Transverse colon (tissue), 3 donors: ENCODE measurements at regions not wholly inside any gene's neighbourhood (a gene's known extent, or its start where the extent isn't known, plus 50 kb on each side); places are given as distances from the start of the nearest gene placed in this dataset.

Experiments
- POLR2A ChIP-seq: fragments of 450-650 bp; IDR thresholded peaks from one replicate; pipeline ENCODE4 v1.6.1; 2016; ENCODE audit warnings: antibody characterized with exemption, mild to moderate bottlenecking, moderate library complexity
- TF ChIP-seq, protein P1 (sequence below), 5 experiments: fragments of 200-600 bp in 3 of 5; fragments of 450-650 bp in 2 of 5; sonication (generic) in 3 of 5; IDR thresholded peaks; 1 replicate in 2 of 5; 2 replicates in 3 of 5; pipeline ENCODE4 v1.5.1; 2016 to 2017; ENCODE audit warnings: antibody characterized with exemption in 5 of 5, inconsistent platforms in 3 of 5, mild to moderate bottlenecking in 2 of 5, moderate library complexity in 1 of 5

- TF ChIP-seq, protein P1, sequence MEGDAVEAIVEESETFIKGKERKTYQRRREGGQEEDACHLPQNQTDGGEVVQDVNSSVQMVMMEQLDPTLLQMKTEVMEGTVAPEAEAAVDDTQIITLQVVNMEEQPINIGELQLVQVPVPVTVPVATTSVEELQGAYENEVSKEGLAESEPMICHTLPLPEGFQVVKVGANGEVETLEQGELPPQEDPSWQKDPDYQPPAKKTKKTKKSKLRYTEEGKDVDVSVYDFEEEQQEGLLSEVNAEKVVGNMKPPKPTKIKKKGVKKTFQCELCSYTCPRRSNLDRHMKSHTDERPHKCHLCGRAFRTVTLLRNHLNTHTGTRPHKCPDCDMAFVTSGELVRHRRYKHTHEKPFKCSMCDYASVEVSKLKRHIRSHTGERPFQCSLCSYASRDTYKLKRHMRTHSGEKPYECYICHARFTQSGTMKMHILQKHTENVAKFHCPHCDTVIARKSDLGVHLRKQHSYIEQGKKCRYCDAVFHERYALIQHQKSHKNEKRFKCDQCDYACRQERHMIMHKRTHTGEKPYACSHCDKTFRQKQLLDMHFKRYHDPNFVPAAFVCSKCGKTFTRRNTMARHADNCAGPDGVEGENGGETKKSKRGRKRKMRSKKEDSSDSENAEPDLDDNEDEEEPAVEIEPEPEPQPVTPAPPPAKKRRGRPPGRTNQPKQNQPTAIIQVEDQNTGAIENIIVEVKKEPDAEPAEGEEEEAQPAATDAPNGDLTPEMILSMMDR (IDR thresholded peaks at IDR 0.05) = no peak
- no peak for TF ChIP-seq POLR2A
Observed at GRCh38 chr12:124412646-124413015, 117.7 kb downstream of the RFLNA start.
